Thyroid gland (tissue), 4 donors: ENCODE measurements at regions not wholly inside any gene's neighbourhood (a gene's known extent, or its start where the extent isn't known, plus 50 kb on each side); places are given as distances from the start of the nearest gene placed in this dataset.

ENCODE experiments used
- CTCF ChIP-seq, 6 experiments: fragments of 200-600 bp in 3 of 6; fragments of 450-650 bp in 3 of 6; sonication (generic) in 3 of 6; IDR thresholded peaks; one replicate each; pipeline ENCODE4 v1.5.1; 2016 to 2019; ENCODE audit warnings: antibody characterized with exemption in 6 of 6, mild to moderate bottlenecking in 2 of 6, inconsistent platforms in 1 of 6, moderate library complexity in 1 of 6
- POLR2A ChIP-seq, 2 donors: fragments of 450-650 bp; IDR thresholded peaks; one replicate each; pipeline ENCODE4 v1.6.1; 2017; ENCODE audit warnings: antibody characterized with exemption in 2 of 2, mild to moderate bottlenecking in 2 of 2, moderate library complexity in 1 of 2

- TF ChIP-seq CTCF (IDR thresholded peaks at IDR 0.05) (no peak), POLR2A (IDR thresholded peaks at IDR 0.05) (no peak)
Measured at GRCh38 chrX:79089896-79090584, 54.4 kb upstream of the GPR174 start.
